WI38 (cell line): ENCODE measurements at regions not wholly inside any gene's neighbourhood (a gene's known extent, or its start where the extent isn't known, plus 50 kb on each side); places are given as distances from the start of the nearest gene placed in this dataset.

Experiments
- H3K4me3 ChIP-seq: 2 replicates; pipeline ENCODE4 v1.5.1; 2011; ENCODE audit warnings: low read depth, mild to moderate bottlenecking, control low read depth, low read length
- CTCF ChIP-seq: IDR thresholded peaks from 2 replicates; pipeline ENCODE4 v1.5.1; 2012; ENCODE audit warnings: low read depth, mild to moderate bottlenecking, control low read depth, low read length

DNA sequence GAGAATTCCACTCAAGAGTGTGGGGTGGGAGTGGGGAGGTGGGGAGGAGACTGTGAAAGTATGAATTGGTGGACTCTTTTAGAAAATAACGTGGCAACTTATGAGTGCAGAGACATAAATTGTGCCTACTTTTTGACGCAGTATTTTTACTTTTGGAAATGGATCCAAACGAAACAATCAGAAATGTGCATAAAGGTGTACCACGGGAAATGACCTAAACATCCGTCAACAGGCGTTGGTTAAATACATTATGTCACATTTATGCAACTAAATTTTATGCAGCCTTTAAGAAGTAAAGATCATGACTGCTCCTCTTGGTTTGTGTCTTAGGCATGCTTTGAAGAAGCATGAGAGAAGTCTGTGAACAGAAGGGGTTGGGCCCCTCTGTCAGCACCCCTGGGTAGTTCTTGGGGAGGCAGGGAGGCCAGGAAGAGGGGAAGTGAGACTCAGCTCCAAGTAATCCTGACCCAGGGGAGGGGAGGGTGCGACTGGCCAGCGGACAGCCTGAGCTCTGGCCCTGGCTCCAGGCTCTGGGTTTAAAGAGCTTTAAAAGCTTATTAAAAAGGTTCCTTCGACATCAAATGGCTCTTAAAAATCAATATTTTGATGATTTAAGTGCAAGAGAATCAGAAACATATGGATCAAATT, 126.4 kb upstream of the HAAO start:
- H3K4me3 ChIP-seq, result no peak overlapping the region
- no peak for TF ChIP-seq CTCF

- H3K4me3 ChIP-seq, result no peak overlapping the region
- TF ChIP-seq CTCF, result no peak
These were observed 125.7 kb upstream of the HAAO start for GRCh38 chr2:42918041-42918440.

DNA sequence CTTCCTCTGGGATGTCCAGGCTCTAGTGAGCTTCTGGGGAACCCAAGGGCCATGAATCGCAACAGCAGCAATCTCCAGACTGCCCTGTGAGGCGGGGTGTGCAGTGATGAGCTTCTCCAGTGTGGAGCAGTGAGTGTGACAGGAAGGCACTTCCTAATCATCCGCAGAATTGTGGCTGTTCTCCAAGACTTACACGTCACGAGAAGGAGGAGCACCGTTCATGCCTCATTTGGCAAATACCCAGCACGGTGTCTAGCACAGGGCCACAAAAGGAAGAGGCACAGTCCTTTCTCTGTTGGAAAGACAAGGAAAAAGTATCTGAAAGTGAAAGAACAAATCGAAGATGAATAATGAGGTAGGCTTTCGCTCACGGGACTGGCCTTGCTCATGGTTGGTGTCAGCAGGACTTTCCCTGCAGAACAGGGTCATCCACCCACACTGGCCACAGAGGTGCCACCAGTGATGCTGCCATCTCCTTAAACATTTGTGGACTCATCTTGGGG, 125.1 kb upstream of the HAAO start:
- peak overlapping the region; percentile 12; the same call in 1 of the 2 replicates for H3K4me3 ChIP-seq
- TF ChIP-seq CTCF, result no peak

GRCh38 chr2:42916324-42916723, 123.9 kb upstream of the HAAO start:
- no peak overlapping the region for H3K4me3 ChIP-seq
- no peak for TF ChIP-seq CTCF

GRCh38 chr2:42914860-42915259, 122.5 kb upstream of the HAAO start:
- TF ChIP-seq CTCF, result no peak
- no peak overlapping the region for H3K4me3 ChIP-seq

DNA sequence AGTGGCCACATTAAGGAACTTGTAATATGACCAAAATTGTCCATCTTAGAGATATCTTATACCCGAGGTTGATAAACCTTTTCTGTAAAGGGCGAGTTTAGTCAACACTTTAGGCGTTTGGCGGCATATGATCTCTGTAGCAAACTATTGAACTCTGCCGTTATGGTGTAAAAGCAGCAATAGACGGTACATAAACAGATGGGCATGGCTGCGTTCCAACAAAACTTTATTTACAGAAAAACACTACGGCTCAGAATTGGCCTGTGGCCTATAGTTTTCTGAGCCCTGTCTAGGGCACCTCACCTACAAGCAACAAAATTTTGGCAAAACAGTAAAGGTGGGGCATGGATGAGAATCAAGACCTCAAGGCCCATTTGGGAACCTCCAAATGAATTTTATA, 121.9 kb upstream of the HAAO start:
- no peak for TF ChIP-seq CTCF

DNA sequence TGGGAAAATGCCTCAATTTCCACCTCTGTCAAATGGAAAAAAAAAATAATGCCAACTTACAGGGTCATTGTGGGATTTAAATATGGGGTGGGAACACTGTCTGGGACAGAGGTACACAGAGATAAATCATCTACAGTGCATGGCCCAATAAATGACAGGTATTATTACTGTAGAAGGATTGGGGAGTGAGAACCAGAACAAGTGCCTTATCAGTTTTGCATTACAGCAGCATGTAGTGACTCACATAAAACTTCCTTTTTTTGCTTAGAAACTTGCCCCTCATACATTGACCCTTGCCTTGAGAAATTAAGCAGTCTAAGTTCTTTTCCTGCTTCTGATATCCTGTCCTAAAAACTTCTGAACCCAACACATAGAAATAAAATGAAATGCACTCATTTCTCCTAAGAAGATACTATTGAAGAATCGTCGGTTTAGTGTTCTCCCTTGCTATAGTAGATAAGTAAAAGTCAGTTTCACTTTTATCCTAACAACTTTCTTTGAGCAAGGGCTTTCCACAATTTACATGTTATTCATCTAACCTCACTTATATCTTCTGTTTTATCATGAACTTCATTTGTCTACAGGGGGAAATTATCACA, 121.0 kb upstream of the HAAO start:
- no peak overlapping the region for H3K4me3 ChIP-seq
- TF ChIP-seq CTCF, result no peak

More for the DNA sequence above, 121.9 kb upstream of the HAAO start:
- H3K4me3 ChIP-seq, result no peak overlapping the region
